ENCODE measurements at regions not wholly inside any gene's neighbourhood (a gene's known extent, or its start where the extent isn't known, plus 50 kb on each side); places are given as distances from the start of the nearest gene placed in this dataset.

GRCh38 chr6:8557014-8557748 is 121.8 kb upstream of the SLC35B3 start:
- H3K27me3 ChIP-seq (ENCODE audit: low read depth) = no peaks in the 10 kb centered on the region
- no peaks in the 10 kb centered on the region for H3K36me3 ChIP-seq
- ATAC-seq (no peak), DNase-seq (no peak)
- intact Hi-C loops (cut with DNase I) = no loop called here
- H3K4me1 ChIP-seq = peaks cover 3% of the 10 kb centered on the region
- no peaks in the 10 kb centered on the region for H3K9me3 ChIP-seq
- H3K27ac ChIP-seq = no peak overlapping the region
- TF ChIP-seq CTCF (IDR thresholded peaks at IDR 0.05) = no peak
- no peak overlapping the region for H3K4me3 ChIP-seq

- no peak for TF ChIP-seq CTCF (IDR thresholded peaks at IDR 0.05)
- Histone ChIP-seq H3K4me1 (peaks cover 3% of the 10 kb centered on the region), H3K9me3 (no peaks in the 10 kb centered on the region), H3K36me3 (no peaks in the 10 kb centered on the region), H3K4me3 (no peak overlapping the region), H3K27me3 (ENCODE audit: low read depth) (no peaks in the 10 kb centered on the region), H3K27ac (no peak overlapping the region)
- intact Hi-C loops (cut with DNase I) = no loop called here
- no peak for DNase-seq
- ATAC-seq = no peak
Observed at GRCh38 chr6:8556370-8557013, 121.1 kb upstream of the SLC35B3 start.

GRCh38 chr6:8551993-8552392 is 116.6 kb upstream of the SLC35B3 start:
- intact Hi-C loops (cut with DNase I) = no loop called here
- Histone ChIP-seq H3K4me1 (peaks cover 3% of the 10 kb centered on the region), H3K27ac (no peak overlapping the region), H3K9me3 (no peaks in the 10 kb centered on the region), H3K36me3 (no peaks in the 10 kb centered on the region), H3K27me3 (ENCODE audit: low read depth) (no peaks in the 10 kb centered on the region), H3K4me3 (no peak overlapping the region)
- no peak for TF ChIP-seq CTCF (IDR thresholded peaks at IDR 0.05)
- no peak for DNase-seq
- ATAC-seq = no peak

GRCh38 chr6:8551386-8551785 is 116.0 kb upstream of the SLC35B3 start:
- H3K4me3 ChIP-seq = no peak overlapping the region
- ATAC-seq (no peak), DNase-seq (no peak)
- H3K27ac ChIP-seq = no peak overlapping the region
- no peaks in the 10 kb centered on the region for H3K27me3 ChIP-seq (ENCODE audit: low read depth)
- peaks cover 3% of the 10 kb centered on the region for H3K4me1 ChIP-seq
- H3K9me3 ChIP-seq = no peaks in the 10 kb centered on the region
- no peak for TF ChIP-seq CTCF (IDR thresholded peaks at IDR 0.05)
- intact Hi-C loops (cut with DNase I) = no loop called here
- H3K36me3 ChIP-seq = no peaks in the 10 kb centered on the region

GRCh38 chr6:8549074-8549790 is 113.9 kb upstream of the SLC35B3 start:
- ATAC-seq (no peak), DNase-seq (no peak)
- H3K27ac ChIP-seq = no peak overlapping the region
- H3K9me3 ChIP-seq = no peaks in the 10 kb centered on the region
- no peaks in the 10 kb centered on the region for H3K4me1 ChIP-seq
- no peak overlapping the region for H3K4me3 ChIP-seq
- H3K36me3 ChIP-seq = no peaks in the 10 kb centered on the region
- H3K27me3 ChIP-seq (ENCODE audit: low read depth) = no peaks in the 10 kb centered on the region
- intact Hi-C loops (cut with DNase I) = no loop called here
- TF ChIP-seq CTCF (IDR thresholded peaks at IDR 0.05) = no peak

Data from lower lobe of right lung (tissue), 2 donors.